ENCODE measurements at regions not wholly inside any gene's neighbourhood (a gene's known extent, or its start where the extent isn't known, plus 50 kb on each side); places are given as distances from the start of the nearest gene placed in this dataset.
"Not testable (repeated sequence)": the region's sequence is repeated elsewhere in the genome, so short reads cannot be mapped to it uniquely, and the experiment has no call there.

GRCh38 chr15:31718625-31719024 is 311.7 kb upstream of the CHRNA7 start:
- H3K4me3 ChIP-seq (ENCODE audit: control insufficient read depth in 1 of 7, extremely low read depth in 1 of 7, insufficient read depth in 4 of 7, low read depth in 2 of 7, low read length in 6 of 7); DNase-seq; CTCF ChIA-PET; H3K36me3 ChIP-seq (ENCODE audit: control insufficient read depth in 4 of 4, insufficient read depth in 4 of 4, low read length in 3 of 4); H3K27ac ChIP-seq (ENCODE audit: insufficient read depth in 1 of 2, low read depth in 1 of 2, low read length in 2 of 2, poor library complexity in 1 of 2, severe bottlenecking in 2 of 2); POLR2A ChIA-PET; H3K4me1 ChIP-seq (ENCODE audit: control extremely low read depth in 1 of 4, control insufficient read depth in 4 of 4, insufficient read depth in 4 of 4, low read length in 3 of 4); H3K27me3 ChIP-seq (replicated peaks in 2 of 5; ENCODE audit: control insufficient read depth in 4 of 5, insufficient read depth in 5 of 5, low read length in 4 of 5); H3K9me3 ChIP-seq (ENCODE audit: control extremely low read depth in 1 of 5, control insufficient read depth in 4 of 5, insufficient read depth in 2 of 5, low read depth in 1 of 5, low read length in 4 of 5): not testable (repeated sequence)
- no CpG with 5 or more reads among the region's 1 CpG for WGBS (ENCODE audit: insufficient coverage)

DNA sequence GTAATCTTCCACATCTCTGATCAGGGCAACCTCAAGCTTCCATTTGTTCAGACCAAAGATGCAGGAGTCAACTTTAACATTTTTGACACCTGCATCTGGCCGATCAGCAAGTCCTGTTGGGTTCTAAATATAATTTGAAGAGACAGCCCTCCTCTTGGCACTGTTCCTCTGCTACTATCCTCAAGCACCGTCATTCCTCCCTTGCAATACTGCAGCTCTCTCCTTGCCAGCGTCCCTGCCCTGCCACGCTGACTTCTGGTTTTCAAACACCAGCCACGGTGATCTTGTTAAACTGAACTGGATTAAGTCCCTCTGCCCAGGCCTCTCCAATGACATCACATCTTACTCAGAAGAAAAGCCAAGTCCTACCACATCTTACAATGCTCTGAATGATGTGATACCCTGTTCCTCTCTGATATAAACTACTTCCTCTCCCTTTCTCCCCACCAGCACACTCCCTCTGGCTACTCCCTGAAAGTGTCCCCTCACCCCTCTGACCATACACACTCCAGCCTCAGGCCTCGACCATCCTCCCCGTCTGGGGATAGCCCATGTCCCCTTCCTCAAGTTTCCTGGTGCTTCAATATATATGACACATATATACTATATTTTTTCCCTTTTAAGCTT is 310.8 kb upstream of the CHRNA7 start:
- H3K27ac ChIP-seq (ENCODE audit: insufficient read depth in 1 of 2, low read depth in 1 of 2, low read length in 2 of 2, poor library complexity in 1 of 2, severe bottlenecking in 2 of 2); H3K9me3 ChIP-seq (ENCODE audit: control extremely low read depth in 1 of 5, control insufficient read depth in 4 of 5, insufficient read depth in 2 of 5, low read depth in 1 of 5, low read length in 4 of 5); CTCF ChIA-PET; H3K4me1 ChIP-seq (ENCODE audit: control extremely low read depth in 1 of 4, control insufficient read depth in 4 of 4, insufficient read depth in 4 of 4, low read length in 3 of 4); POLR2A ChIA-PET; H3K36me3 ChIP-seq (ENCODE audit: control insufficient read depth in 4 of 4, insufficient read depth in 4 of 4, low read length in 3 of 4); DNase-seq; H3K4me3 ChIP-seq (ENCODE audit: control insufficient read depth in 1 of 7, extremely low read depth in 1 of 7, insufficient read depth in 4 of 7, low read depth in 2 of 7, low read length in 6 of 7); H3K27me3 ChIP-seq (replicated peaks in 2 of 5; ENCODE audit: control insufficient read depth in 4 of 5, insufficient read depth in 5 of 5, low read length in 4 of 5): not testable (repeated sequence)
- 80% methylated on average over 1 of the region's 7 CpGs for WGBS (ENCODE audit: insufficient coverage)

GRCh38 chr15:31723019-31723418 is 307.3 kb upstream of the CHRNA7 start:
- DNase-seq; H3K36me3 ChIP-seq (ENCODE audit: control insufficient read depth in 4 of 4, insufficient read depth in 4 of 4, low read length in 3 of 4); CTCF ChIA-PET; H3K9me3 ChIP-seq (ENCODE audit: control extremely low read depth in 1 of 5, control insufficient read depth in 4 of 5, insufficient read depth in 2 of 5, low read depth in 1 of 5, low read length in 4 of 5); H3K4me3 ChIP-seq (ENCODE audit: control insufficient read depth in 1 of 7, extremely low read depth in 1 of 7, insufficient read depth in 4 of 7, low read depth in 2 of 7, low read length in 6 of 7); H3K27me3 ChIP-seq (replicated peaks in 2 of 5; ENCODE audit: control insufficient read depth in 4 of 5, insufficient read depth in 5 of 5, low read length in 4 of 5); POLR2A ChIA-PET; H3K4me1 ChIP-seq (ENCODE audit: control extremely low read depth in 1 of 4, control insufficient read depth in 4 of 4, insufficient read depth in 4 of 4, low read length in 3 of 4); H3K27ac ChIP-seq (ENCODE audit: insufficient read depth in 1 of 2, low read depth in 1 of 2, low read length in 2 of 2, poor library complexity in 1 of 2, severe bottlenecking in 2 of 2): not testable (repeated sequence)
- 100% methylated on average over 2 of the region's 10 CpGs for WGBS (ENCODE audit: insufficient coverage)

GRCh38 chr15:31724903-31725302 is 305.4 kb upstream of the CHRNA7 start:
- POLR2A ChIA-PET = not testable (repeated sequence)

DNA sequence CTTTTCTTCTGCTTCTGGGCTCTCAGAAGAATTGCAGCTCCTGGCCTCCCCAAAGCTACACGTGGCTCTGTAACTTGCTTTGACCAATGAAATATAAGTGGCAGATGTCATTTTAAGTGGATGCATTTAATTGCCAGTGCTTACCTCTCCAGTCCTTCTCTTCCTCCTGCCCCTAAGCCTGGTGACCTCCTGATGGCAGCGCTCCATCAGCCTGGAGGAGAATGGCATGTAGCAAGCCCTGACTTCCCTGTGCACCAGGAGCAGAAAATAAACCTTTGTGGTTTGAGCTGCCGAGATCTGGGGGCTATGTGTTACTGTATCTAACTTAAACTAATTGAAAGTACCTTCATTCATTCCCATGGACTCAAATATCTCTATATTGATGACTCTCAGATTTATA is 304.7 kb upstream of the CHRNA7 start:
- POLR2A ChIA-PET = not testable (repeated sequence)

More at GRCh38 chr15:31724903-31725302, 305.4 kb upstream of the CHRNA7 start:
- DNase-seq; H3K27me3 ChIP-seq (replicated peaks in 2 of 5; ENCODE audit: control insufficient read depth in 4 of 5, insufficient read depth in 5 of 5, low read length in 4 of 5); H3K9me3 ChIP-seq (ENCODE audit: control extremely low read depth in 1 of 5, control insufficient read depth in 4 of 5, insufficient read depth in 2 of 5, low read depth in 1 of 5, low read length in 4 of 5); H3K4me3 ChIP-seq (ENCODE audit: control insufficient read depth in 1 of 7, extremely low read depth in 1 of 7, insufficient read depth in 4 of 7, low read depth in 2 of 7, low read length in 6 of 7); H3K4me1 ChIP-seq (ENCODE audit: control extremely low read depth in 1 of 4, control insufficient read depth in 4 of 4, insufficient read depth in 4 of 4, low read length in 3 of 4); H3K36me3 ChIP-seq (ENCODE audit: control insufficient read depth in 4 of 4, insufficient read depth in 4 of 4, low read length in 3 of 4); H3K27ac ChIP-seq (ENCODE audit: insufficient read depth in 1 of 2, low read depth in 1 of 2, low read length in 2 of 2, poor library complexity in 1 of 2, severe bottlenecking in 2 of 2); CTCF ChIA-PET: not testable (repeated sequence)
- 95% methylated on average over 4 of the region's 5 CpGs for WGBS (ENCODE audit: insufficient coverage)

DNA sequence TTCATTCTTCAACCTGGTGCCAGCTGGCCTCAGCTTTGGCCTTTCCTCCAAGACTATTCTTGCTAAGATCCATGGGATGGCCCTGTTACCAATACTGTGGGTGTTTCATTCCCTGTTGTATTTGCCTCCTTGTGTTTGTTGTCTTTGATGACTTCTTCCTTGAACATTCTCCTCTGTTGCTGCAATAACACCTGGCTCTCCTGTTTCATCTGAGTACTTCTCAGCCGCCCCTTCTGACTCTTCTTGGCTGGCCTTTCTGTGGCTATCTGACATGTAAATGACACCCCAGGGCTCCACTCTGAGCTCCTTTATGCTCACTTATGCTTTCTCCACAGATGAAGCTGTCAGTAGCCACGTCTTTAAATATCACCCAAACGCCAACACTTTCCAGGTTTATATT is 302.7 kb upstream of the CHRNA7 start:
- POLR2A ChIA-PET = no interaction called here

More for the DNA sequence above, 304.7 kb upstream of the CHRNA7 start:
- H3K9me3 ChIP-seq (ENCODE audit: control extremely low read depth in 1 of 5, control insufficient read depth in 4 of 5, insufficient read depth in 2 of 5, low read depth in 1 of 5, low read length in 4 of 5); CTCF ChIA-PET; H3K27me3 ChIP-seq (replicated peaks in 2 of 5; ENCODE audit: control insufficient read depth in 4 of 5, insufficient read depth in 5 of 5, low read length in 4 of 5); DNase-seq; H3K27ac ChIP-seq (ENCODE audit: insufficient read depth in 1 of 2, low read depth in 1 of 2, low read length in 2 of 2, poor library complexity in 1 of 2, severe bottlenecking in 2 of 2); H3K36me3 ChIP-seq (ENCODE audit: control insufficient read depth in 4 of 4, insufficient read depth in 4 of 4, low read length in 3 of 4); H3K4me1 ChIP-seq (ENCODE audit: control extremely low read depth in 1 of 4, control insufficient read depth in 4 of 4, insufficient read depth in 4 of 4, low read length in 3 of 4); H3K4me3 ChIP-seq (ENCODE audit: control insufficient read depth in 1 of 7, extremely low read depth in 1 of 7, insufficient read depth in 4 of 7, low read depth in 2 of 7, low read length in 6 of 7): not testable (repeated sequence)
- WGBS (ENCODE audit: insufficient coverage) = no CpG with 5 or more reads among the region's 3 CpGs

DNA sequence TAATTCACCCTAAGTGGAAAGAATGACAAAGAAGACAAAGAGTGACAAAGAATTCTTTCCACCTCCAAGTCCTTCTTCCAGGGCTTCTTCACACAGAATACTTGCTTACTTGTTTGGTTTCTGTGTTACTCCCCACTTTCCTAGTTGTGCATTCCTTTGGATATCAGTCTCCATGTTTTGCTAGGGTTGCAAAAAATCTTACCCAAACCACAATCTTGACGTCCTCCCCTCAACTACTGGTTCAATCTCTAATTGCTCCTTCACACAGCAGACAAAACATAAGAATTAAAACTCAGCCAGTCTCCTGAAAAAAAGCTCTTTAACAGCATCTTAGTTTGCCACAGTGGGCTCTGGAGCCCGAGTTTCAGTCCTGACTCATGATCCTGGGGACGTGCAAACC is 297.6 kb upstream of the CHRNA7 start:
- 67% methylated on average over 1 of the region's 3 CpGs for WGBS (ENCODE audit: insufficient coverage)
- H3K4me1 ChIP-seq (ENCODE audit: control extremely low read depth in 1 of 4, control insufficient read depth in 4 of 4, insufficient read depth in 4 of 4, low read length in 3 of 4) = no peaks in the 10 kb centered on the region
- ChIA-PET CTCF (no interaction called here), POLR2A (no interaction called here)
- no peak overlapping the region for H3K27ac ChIP-seq (ENCODE audit: insufficient read depth in 1 of 2, low read depth in 1 of 2, low read length in 2 of 2, poor library complexity in 1 of 2, severe bottlenecking in 2 of 2)
- H3K4me3 ChIP-seq (ENCODE audit: control insufficient read depth in 1 of 7, extremely low read depth in 1 of 7, insufficient read depth in 4 of 7, low read depth in 2 of 7, low read length in 6 of 7) = no peak overlapping the region
- DNase-seq = no peak
- no peaks in the 10 kb centered on the region for H3K27me3 ChIP-seq (replicated peaks in 2 of 5; ENCODE audit: control insufficient read depth in 4 of 5, insufficient read depth in 5 of 5, low read length in 4 of 5)
- no peaks in the 10 kb centered on the region for H3K36me3 ChIP-seq (ENCODE audit: control insufficient read depth in 4 of 4, insufficient read depth in 4 of 4, low read length in 3 of 4)
- no peaks in the 10 kb centered on the region for H3K9me3 ChIP-seq (ENCODE audit: control extremely low read depth in 1 of 5, control insufficient read depth in 4 of 5, insufficient read depth in 2 of 5, low read depth in 1 of 5, low read length in 4 of 5)

More for the DNA sequence above, 302.7 kb upstream of the CHRNA7 start:
- no peaks in the 10 kb centered on the region for H3K36me3 ChIP-seq (ENCODE audit: control insufficient read depth in 4 of 4, insufficient read depth in 4 of 4, low read length in 3 of 4)
- H3K9me3 ChIP-seq (ENCODE audit: control extremely low read depth in 1 of 5, control insufficient read depth in 4 of 5, insufficient read depth in 2 of 5, low read depth in 1 of 5, low read length in 4 of 5) = no peaks in the 10 kb centered on the region
- DNase-seq = no peak
- CTCF ChIA-PET = no interaction called here
- no peaks in the 10 kb centered on the region for H3K27me3 ChIP-seq (replicated peaks in 2 of 5; ENCODE audit: control insufficient read depth in 4 of 5, insufficient read depth in 5 of 5, low read length in 4 of 5)
- no peaks in the 10 kb centered on the region for H3K4me1 ChIP-seq (ENCODE audit: control extremely low read depth in 1 of 4, control insufficient read depth in 4 of 4, insufficient read depth in 4 of 4, low read length in 3 of 4)
- H3K4me3 ChIP-seq (ENCODE audit: control insufficient read depth in 1 of 7, extremely low read depth in 1 of 7, insufficient read depth in 4 of 7, low read depth in 2 of 7, low read length in 6 of 7) = no peak overlapping the region
- no peak overlapping the region for H3K27ac ChIP-seq (ENCODE audit: insufficient read depth in 1 of 2, low read depth in 1 of 2, low read length in 2 of 2, poor library complexity in 1 of 2, severe bottlenecking in 2 of 2)
- WGBS (ENCODE audit: insufficient coverage) = 84% methylated on average over 3 of the region's 3 CpGs
